GM12873 (cell line): ENCODE measurements at regions not wholly inside any gene's neighbourhood (a gene's known extent, or its start where the extent isn't known, plus 50 kb on each side); places are given as distances from the start of the nearest gene placed in this dataset.

Experiments
- TF ChIP-seq, protein P1 (sequence below): IDR thresholded peaks from 2 replicates; pipeline ENCODE4 v1.5.1; 2012; ENCODE audit warnings: low read depth, mild to moderate bottlenecking, moderate library complexity, low read length, control low read depth; ENCODE audit not compliant: insufficient read depth; ENCODE audit errors: missing control alignments

- TF ChIP-seq, protein P1, sequence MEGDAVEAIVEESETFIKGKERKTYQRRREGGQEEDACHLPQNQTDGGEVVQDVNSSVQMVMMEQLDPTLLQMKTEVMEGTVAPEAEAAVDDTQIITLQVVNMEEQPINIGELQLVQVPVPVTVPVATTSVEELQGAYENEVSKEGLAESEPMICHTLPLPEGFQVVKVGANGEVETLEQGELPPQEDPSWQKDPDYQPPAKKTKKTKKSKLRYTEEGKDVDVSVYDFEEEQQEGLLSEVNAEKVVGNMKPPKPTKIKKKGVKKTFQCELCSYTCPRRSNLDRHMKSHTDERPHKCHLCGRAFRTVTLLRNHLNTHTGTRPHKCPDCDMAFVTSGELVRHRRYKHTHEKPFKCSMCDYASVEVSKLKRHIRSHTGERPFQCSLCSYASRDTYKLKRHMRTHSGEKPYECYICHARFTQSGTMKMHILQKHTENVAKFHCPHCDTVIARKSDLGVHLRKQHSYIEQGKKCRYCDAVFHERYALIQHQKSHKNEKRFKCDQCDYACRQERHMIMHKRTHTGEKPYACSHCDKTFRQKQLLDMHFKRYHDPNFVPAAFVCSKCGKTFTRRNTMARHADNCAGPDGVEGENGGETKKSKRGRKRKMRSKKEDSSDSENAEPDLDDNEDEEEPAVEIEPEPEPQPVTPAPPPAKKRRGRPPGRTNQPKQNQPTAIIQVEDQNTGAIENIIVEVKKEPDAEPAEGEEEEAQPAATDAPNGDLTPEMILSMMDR: no peak
Measured at GRCh38 chr1:81598623-81599022, 202.1 kb upstream of the ADGRL2 start.

DNA sequence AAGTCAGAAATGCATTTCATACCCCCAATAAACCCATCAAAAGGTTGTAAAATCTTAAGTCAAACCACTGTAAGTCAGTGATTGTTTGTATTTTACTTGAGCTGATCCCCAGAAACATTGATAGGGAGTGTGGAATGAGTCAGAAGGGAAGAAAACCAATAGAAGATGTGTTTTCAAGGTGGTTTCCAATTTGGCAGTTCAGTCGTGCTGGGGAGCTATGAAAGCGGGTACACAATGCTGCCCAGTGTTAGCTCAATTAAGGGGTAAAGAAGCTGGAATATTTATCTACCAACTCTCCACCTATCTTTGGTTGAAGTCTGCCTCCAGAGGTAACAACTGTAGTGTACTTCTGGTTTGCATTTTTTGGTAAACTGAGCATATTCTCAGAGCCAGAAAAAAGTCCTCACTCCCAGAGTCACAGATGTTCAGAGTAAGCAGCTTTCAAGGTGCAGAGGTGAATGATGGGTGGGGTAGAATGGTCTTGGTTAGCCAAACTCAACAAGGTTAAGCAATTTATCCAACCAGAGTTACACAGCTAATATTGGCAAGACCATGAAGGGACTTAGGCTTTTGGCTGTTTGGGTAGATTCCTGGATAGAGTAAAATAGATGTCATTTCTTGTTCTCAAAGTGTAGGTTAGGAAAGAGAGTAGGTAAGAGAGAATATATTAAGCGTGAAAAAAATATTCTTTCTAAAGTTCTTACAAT is 202.9 kb upstream of the ADGRL2 start:
- TF ChIP-seq, protein P1: no peak

DNA sequence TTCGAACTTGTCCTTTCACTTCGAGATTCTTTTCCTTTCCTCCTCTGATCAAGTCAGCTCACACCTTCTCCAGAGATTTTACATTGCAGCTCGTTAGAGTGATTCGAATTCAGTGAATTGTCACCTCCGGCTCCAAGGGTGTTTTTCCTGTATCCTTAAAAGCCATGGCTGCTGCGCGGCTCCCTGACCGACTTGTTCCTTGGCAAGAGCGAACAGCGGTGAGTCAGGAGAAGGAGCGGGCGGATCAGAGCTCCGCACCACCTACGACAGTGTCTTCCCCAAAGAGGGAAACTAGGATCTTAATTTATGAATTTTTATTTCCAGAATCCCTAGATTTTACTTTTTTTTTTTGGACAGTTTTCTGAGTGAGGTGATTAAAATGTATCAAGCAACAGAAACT is 204.4 kb upstream of the ADGRL2 start:
- TF ChIP-seq, protein P1: no peak

- TF ChIP-seq, protein P1: no peak
Measured at GRCh38 chr1:81594206-81594605, 206.5 kb upstream of the ADGRL2 start.

- TF ChIP-seq, protein P1: no peak
Measured at GRCh38 chr1:81592233-81592632, 208.5 kb upstream of the ADGRL2 start.

DNA sequence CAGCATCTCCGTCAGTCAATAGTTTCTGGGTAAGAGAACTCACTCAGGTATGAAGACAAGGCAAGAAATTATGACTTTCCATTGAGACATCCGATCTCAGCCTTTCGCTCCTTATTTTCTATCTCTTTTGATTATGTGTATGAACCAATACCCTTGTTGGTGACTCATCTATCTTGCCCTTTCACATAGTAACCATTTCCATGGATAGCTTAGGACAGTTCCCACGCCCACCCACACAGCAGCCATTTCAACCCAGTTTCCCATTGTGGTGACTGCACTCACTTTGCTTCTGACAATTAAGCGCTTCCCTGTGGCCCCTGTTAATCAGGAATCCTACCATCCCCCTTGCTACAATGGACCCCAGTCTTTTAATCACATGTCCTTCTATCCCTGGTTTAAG is 210.6 kb upstream of the ADGRL2 start:
- TF ChIP-seq, protein P1: no peak

DNA sequence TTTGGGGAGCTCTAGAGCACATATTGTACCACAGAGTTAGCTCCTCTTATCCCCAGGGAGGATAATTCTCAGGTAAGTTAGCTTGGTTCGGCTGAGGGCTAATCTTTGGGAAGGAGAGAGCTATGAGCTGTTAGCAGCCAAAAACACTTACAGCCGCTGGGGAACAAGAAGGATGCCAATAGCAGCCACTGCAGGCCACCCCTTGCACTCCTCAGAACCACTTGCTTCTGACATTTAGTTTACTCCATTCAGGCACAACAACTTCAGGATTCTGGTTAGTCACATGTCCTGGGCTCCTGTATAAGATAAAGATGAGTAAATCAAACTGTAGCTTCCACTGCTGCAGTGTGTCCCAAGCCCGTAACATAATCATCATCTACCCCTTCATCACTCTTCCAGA is 212.6 kb upstream of the ADGRL2 start:
- TF ChIP-seq, protein P1: no peak

DNA sequence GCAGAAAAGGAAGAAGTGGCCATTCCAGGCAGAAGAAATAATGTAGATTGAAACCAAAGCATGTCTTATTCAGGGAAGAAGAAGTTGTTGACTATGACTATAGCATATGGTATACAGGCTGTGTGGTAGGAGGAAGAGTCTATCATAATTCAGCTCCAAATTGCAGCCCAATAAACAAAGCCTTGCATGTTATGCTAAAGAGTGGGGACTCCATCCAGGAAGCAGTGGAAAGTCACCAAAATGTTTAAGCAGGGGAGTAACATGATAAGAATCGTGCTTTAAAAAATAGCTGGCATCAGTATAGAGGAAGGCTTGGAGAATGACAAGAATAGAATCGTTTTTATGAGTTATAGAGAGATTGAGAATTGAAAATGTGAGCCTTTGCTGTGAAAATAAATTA is 213.3 kb upstream of the ADGRL2 start:
- TF ChIP-seq, protein P1: no peak
